ENCODE measurements at regions not wholly inside any gene's neighbourhood (a gene's known extent, or its start where the extent isn't known, plus 50 kb on each side); places are given as distances from the start of the nearest gene placed in this dataset.
"Not testable (repeated sequence)": the region's sequence is repeated elsewhere in the genome, so short reads cannot be mapped to it uniquely, and the experiment has no call there.

- DNase-seq (ENCODE audit: low read depth in 4 of 4, low spot score in 1 of 4): no peak
Observed at GRCh38 chr3:82628385-82629014, 867.1 kb upstream of the GBE1 start.

- no peak for DNase-seq (ENCODE audit: low read depth in 4 of 4, low spot score in 1 of 4)
Observed at GRCh38 chr3:82627733-82628132, 866.3 kb upstream of the GBE1 start.

- DNase-seq (ENCODE audit: low read depth in 4 of 4, low spot score in 1 of 4): not testable (repeated sequence)
Observed at GRCh38 chr3:82620744-82621143, 859.3 kb upstream of the GBE1 start.

- DNase-seq (ENCODE audit: low read depth in 4 of 4, low spot score in 1 of 4): no peak
Observed at GRCh38 chr3:82618594-82618993, 857.1 kb upstream of the GBE1 start.

- DNase-seq (ENCODE audit: low read depth in 4 of 4, low spot score in 1 of 4): no peak
Observed at GRCh38 chr3:82610236-82610635, 848.8 kb upstream of the GBE1 start.

DNA sequence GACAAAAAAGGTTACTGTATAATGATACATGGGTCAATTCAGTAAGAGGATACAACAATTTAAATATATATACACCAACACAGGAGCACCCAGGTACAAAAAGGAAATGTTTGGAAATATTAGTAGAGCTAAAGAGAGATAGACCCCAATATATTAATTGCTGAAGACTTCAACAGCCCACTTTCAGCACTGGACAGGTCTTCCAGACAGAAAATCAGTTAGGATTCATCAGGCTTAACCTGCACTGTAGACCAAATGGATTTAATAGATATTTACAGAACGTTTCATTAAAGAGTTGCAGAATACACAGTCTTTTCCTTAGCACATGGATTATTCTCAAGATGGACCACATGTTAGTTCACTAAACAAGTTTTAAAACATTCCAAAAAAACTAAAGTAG is 845.9 kb upstream of the GBE1 start:
- no peak for DNase-seq (ENCODE audit: low read depth in 4 of 4, low spot score in 1 of 4)

DNA sequence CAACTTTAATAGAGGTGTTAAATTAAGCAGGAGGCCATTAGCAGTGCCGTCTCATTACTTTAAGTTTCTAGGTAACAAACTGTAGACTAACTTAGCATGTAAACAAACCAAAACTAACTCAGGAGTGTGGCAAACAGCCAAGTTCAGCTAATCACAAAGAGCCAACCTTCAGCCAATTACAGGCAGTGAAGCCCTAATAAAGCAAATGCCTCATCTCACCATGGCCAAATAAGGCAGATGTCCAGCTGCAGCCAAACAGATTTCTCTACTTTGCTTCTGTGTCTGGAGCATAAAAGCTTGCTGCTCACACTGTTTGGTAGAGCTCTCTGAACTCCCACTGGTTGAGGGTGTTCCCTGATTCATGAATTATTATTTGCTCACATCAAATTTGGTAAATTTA is 835.4 kb upstream of the GBE1 start:
- DNase-seq (ENCODE audit: low read depth in 4 of 4, low spot score in 1 of 4): no peak

DNA sequence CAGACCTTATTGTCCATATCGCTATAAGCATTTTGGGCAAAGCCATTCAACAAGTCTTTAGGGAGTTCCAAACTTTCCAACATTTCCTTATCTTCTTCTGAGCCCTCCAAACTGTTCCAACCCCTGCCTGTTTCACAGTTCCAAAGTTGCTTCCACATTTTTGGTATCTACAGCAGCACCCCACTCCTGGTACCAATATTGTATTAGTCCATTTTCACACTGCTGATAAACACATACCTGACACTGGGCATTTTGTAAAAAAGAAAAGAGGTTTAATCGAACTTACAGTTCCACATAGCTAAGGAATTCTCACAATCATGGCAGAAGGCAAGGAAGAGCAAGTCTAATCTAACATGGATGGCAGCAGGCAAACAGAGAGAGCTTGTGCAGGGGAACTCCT is 834.1 kb upstream of the GBE1 start:
- no peak for DNase-seq (ENCODE audit: low read depth in 4 of 4, low spot score in 1 of 4)

GRCh38 chr3:82587174-82587573 is 825.7 kb upstream of the GBE1 start:
- DNase-seq (ENCODE audit: low read depth in 4 of 4, low spot score in 1 of 4): no peak

DNA sequence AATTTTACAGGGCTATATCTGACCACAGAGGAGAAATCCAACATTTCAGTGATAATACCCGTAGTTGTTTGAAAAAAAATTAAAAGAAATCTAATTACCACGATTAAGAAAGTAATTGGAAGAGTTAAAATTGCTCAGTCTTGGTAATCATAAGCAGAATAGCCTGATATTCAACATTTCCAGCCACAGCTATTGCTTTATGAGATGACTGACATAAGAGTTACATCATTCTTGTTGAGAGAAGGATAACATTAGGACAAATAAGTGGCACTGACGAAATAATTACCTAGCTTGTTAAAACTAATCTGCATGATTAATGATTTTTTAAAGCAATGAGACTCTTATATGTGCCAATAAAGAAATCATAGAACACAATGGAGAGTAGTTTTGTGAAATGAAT is 825.0 kb upstream of the GBE1 start:
- DNase-seq (ENCODE audit: low read depth in 4 of 4, low spot score in 1 of 4): no peak

DNA sequence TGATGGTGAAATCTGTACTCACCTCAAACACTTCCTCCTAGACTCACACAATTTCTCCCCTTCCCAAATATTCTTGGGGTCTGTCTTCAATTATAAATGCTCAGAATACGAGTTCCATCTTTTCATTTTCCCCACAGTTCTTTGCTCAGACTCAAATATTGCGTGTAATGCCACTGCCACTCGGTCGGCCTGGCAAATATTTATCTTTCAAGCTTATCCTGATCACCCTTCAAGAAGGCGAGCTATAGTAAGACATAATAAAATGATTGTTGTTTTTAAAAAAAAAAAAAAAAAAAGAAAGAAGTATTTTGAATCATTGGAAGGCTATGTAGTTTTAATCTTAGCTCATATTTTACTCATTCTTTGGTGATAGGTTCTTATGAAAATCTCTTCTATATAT is 824.6 kb upstream of the GBE1 start:
- not testable (repeated sequence) for DNase-seq (ENCODE audit: low read depth in 4 of 4, low spot score in 1 of 4)

- not testable (repeated sequence) for DNase-seq (ENCODE audit: low read depth in 4 of 4, low spot score in 1 of 4)
Observed at GRCh38 chr3:82585591-82585990, 824.1 kb upstream of the GBE1 start.

DNA sequence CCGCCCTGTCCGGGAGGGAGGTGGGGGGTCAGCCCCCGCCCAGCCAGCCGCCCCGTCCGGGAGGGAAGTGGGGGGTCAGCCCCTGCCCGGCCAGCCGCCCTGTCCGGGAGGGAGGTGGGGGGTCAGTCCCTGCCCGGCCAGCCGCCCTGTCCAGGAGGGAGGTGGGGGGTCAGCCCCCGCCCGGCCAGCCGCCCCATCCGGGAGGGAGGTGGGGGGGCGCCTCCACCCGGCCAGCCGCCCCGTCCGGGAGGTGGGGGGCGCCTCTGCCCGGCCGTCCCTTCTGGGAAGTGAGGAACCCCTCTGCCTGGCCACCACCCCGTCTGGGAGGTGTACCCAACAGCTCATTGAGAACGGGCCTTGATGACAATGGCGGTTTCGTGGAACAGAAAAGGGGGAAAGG is 823.4 kb upstream of the GBE1 start:
- not testable (repeated sequence) for DNase-seq (ENCODE audit: low read depth in 4 of 4, low spot score in 1 of 4)

GRCh38 chr3:82584415-82584814 is 823.0 kb upstream of the GBE1 start:
- not testable (repeated sequence) for DNase-seq (ENCODE audit: low read depth in 4 of 4, low spot score in 1 of 4)

GRCh38 chr3:82581350-82581749 is 819.9 kb upstream of the GBE1 start:
- DNase-seq (ENCODE audit: low read depth in 4 of 4, low spot score in 1 of 4): no peak

GRCh38 chr3:82572721-82573120 is 811.3 kb upstream of the GBE1 start:
- DNase-seq (ENCODE audit: low read depth in 4 of 4, low spot score in 1 of 4): no peak

- no peak for DNase-seq (ENCODE audit: low read depth in 4 of 4, low spot score in 1 of 4)
Observed at GRCh38 chr3:82568776-82569338, 807.4 kb upstream of the GBE1 start.

DNA sequence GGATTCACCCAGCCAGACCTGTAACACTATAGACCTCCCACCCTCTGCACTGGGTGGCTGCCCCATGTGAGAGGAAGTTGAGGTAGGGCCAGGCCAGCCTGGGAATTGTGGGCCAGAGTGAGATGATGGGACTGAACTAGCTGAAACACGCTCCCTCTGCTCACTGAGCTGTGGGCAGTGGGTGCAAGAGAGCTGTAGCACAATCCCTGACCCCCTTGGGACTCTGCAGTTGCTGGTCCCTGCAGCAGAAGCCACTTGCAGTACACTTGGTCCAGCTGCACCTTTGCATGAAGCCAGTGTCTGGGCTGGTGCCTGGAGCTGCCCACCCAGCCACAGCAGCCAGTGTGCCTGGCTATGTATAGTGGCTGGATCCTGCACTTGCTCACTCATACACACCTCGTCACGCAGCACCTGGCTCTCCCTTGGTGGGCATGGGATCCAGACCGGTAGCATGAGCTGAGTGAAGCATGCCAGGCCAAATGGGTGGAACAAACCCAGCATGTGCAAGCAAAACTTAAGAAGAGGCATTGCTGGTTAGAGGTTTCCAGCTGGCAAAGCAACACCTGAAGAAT is 805.7 kb upstream of the GBE1 start:
- DNase-seq (ENCODE audit: low read depth in 4 of 4, low spot score in 1 of 4): no peak

DNA sequence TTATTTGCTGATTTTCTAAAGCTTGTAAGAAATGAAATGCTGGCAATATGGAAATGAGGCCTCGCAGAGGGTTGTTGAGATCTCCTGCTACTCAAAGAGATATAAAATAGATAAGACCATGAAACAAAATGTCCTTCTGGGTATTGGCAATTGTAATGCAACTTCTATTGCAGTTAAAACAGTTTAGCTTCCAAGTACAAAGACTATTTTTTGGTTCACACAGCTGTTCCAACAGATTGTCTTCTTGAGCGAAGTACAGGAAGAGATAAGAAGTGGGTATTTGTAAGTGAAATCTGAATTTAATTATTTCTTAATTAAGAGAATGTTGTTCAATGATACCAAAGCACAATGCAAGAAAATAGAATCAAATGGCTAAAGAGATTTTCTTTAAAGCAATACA is 801.5 kb upstream of the GBE1 start:
- DNase-seq (ENCODE audit: low read depth in 4 of 4, low spot score in 1 of 4): no peak

- DNase-seq (ENCODE audit: low read depth in 4 of 4, low spot score in 1 of 4): no peak
Observed at GRCh38 chr3:82561784-82562183, 800.3 kb upstream of the GBE1 start.

DNA sequence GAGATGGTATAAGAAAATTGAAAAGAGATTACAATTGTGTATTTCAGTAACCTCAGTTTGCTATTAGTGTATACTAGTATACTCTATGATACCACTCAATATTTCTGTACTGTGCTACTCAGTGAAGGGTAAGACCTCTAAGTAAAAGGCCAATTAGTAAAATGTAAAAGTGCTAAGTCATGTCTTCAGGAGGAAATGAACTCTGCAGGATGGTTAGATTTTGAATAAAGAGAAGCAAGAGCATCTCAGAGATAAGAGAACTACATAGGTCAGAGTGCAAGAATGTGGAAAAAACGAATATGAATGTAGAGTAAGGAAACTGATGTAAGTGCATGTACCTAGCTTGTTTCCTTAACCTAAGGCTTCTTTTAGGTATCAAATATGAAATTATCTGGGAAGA is 796.6 kb upstream of the GBE1 start:
- no peak for DNase-seq (ENCODE audit: low read depth in 4 of 4, low spot score in 1 of 4)

DNA sequence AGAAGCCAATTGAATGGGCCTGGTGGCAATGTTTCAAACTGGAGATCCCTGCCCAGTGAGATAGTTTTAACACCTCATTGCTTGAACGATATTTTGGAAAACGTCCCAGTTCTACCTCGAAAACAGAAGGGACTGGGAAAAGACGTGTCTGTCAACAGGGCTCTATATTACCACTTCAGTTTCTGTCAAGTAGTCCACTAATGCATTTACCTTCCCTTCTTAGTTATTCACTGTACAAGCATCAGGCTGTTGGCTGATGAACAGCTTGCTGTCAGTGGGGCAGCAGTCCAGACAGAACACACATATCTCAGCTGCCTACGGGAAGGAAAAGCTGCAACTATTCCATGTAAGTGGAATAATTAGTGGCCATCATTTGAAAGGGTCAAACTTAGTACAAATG is 794.7 kb upstream of the GBE1 start:
- DNase-seq (ENCODE audit: low read depth in 4 of 4, low spot score in 1 of 4): no peak

DNA sequence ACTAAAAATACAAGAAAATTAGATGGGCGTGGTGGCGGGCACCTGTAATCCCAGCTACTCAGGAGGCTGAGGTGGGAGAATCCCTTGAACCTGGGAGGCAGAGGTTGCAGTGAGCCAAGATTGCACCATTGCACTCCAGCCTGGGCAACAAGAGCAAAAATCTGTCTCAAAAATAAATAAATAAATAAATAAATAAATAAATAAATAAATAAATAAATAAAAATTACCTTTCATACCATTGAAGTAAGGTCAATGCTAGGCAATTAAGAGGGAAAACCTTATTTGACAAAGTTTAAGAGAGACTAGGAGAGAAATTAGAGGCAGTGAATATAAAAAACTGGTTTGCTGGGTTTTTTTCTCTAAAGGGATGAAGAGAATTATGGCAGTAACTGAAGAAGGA is 781.1 kb upstream of the GBE1 start:
- DNase-seq (ENCODE audit: low read depth in 4 of 4, low spot score in 1 of 4): not testable (repeated sequence)

Measured in stimulated activated CD4-positive, alpha-beta T cell treated with anti-CD3 and anti-CD28 coated beads, Interleukin-1b, Interleukin-23, amount 100 ng/mL, for 24 hours (primary cell).